AG10803 (cell line): ENCODE measurements at regions not wholly inside any gene's neighbourhood (a gene's known extent, or its start where the extent isn't known, plus 50 kb on each side); places are given as distances from the start of the nearest gene placed in this dataset.

Experiments
- DNase-seq: peaks from one replicate; pipeline ENCODE4 v3.0.0; 2010; ENCODE audit warnings: low read depth
- H3K4me3 ChIP-seq: 2 replicates; pipeline ENCODE4 v1.5.1; 2011; ENCODE audit warnings: mild to moderate bottlenecking, low read length, control low read depth
- CTCF ChIP-seq: conservative IDR thresholded peaks from 2 replicates; pipeline ENCODE4 v1.5.1; 2011; ENCODE audit warnings: mild to moderate bottlenecking, low read length, control low read depth, inconsistent platforms

- no peak overlapping the region for H3K4me3 ChIP-seq
- 0 out of 2 replicates have a peak, but pooled peaks have one; percentile 16 for TF ChIP-seq CTCF
- DNase-seq: peak; percentile 20
Observed at GRCh38 chr1:79322511-79323027, 316.0 kb upstream of the ADGRL4 start.

GRCh38 chr1:79312438-79312837 is 305.9 kb upstream of the ADGRL4 start:
- H3K4me3 ChIP-seq: no peak overlapping the region
- no peak for DNase-seq
- no peak for TF ChIP-seq CTCF

GRCh38 chr1:79310609-79311008 is 304.1 kb upstream of the ADGRL4 start:
- H3K4me3 ChIP-seq: no peak overlapping the region
- no peak for DNase-seq
- no peak for TF ChIP-seq CTCF

- TF ChIP-seq CTCF: no peak
- no peak overlapping the region for H3K4me3 ChIP-seq
- peak; percentile 68 for DNase-seq
Observed at GRCh38 chr1:79304131-79304530, 297.6 kb upstream of the ADGRL4 start.

- H3K4me3 ChIP-seq: no peak overlapping the region
- TF ChIP-seq CTCF: no peak
- DNase-seq: no peak
Observed at GRCh38 chr1:79303040-79303439, 296.5 kb upstream of the ADGRL4 start.

- no peak for TF ChIP-seq CTCF
- DNase-seq: no peak
- no peak overlapping the region for H3K4me3 ChIP-seq
Observed at GRCh38 chr1:79302380-79302930, 295.9 kb upstream of the ADGRL4 start.

GRCh38 chr1:79295967-79296366 is 289.4 kb upstream of the ADGRL4 start:
- no peak for TF ChIP-seq CTCF
- peak; percentile 33 for DNase-seq
- no peak overlapping the region for H3K4me3 ChIP-seq
